H1 (cell line): ENCODE measurements at regions not wholly inside any gene's neighbourhood (a gene's known extent, or its start where the extent isn't known, plus 50 kb on each side); places are given as distances from the start of the nearest gene placed in this dataset.

Source experiments
- CBX5 ChIP-seq: fragments of 300-800, 300-1000 bp; sonication (generic); IDR thresholded peaks from 2 replicates; pipeline ENCODE4 v1.7.1; 2016; ENCODE audit warnings: antibody characterized with exemption, low read length, low read depth
- CREB1 ChIP-seq: IDR thresholded peaks from 2 replicates; pipeline ENCODE4 v1.6.1; 2012; ENCODE audit warnings: inconsistent platforms
- EP300 ChIP-seq, 2 experiments: IDR thresholded peaks; 1 replicate in 1 of 2; 2 replicates in 1 of 2; pipeline ENCODE4 v1.6.1; 2011 to 2012; ENCODE audit warnings: low read depth in 2 of 2, low read length in 2 of 2, mild to moderate bottlenecking in 2 of 2, borderline replicate concordance in 1 of 2, inconsistent platforms in 1 of 2, moderate library complexity in 1 of 2
- EZH2 ChIP-seq: fragments of 200-600 bp; sonication (generic); IDR thresholded peaks from 2 replicates; pipeline ENCODE4 v1.7.1; 2012; ENCODE audit warnings: low read depth, mild to moderate bottlenecking, moderate library complexity, low read length, inconsistent platforms; ENCODE audit not compliant: severe bottlenecking
- JUN ChIP-seq: IDR thresholded peaks from 2 replicates; pipeline ENCODE4 v1.6.1; 2011; ENCODE audit warnings: low read depth, mild to moderate bottlenecking, improper control_type of control experiment, low read length
- NRF1 ChIP-seq: IDR thresholded peaks from 2 replicates; pipeline ENCODE4 v1.6.1; 2011; ENCODE audit warnings: mild to moderate bottlenecking, low read depth, low read length, improper control_type of control experiment
- POLR2A ChIP-seq, 2 experiments: IDR thresholded peaks; 1 replicate in 1 of 2; 2 replicates in 1 of 2; pipeline ENCODE4 v1.6.1; 2011; ENCODE audit warnings: low read depth in 2 of 2, low read length in 2 of 2, mild to moderate bottlenecking in 2 of 2; ENCODE audit errors: control extremely low read depth in 1 of 2
- RAD21 ChIP-seq, 2 experiments: IDR thresholded peaks in 1 of 2; conservative IDR thresholded peaks in 1 of 2; 2 replicates each; pipeline ENCODE4 v1.6.1; 2011; ENCODE audit warnings: low read depth in 2 of 2, low read length in 2 of 2, improper control_type of control experiment in 1 of 2, inconsistent platforms in 1 of 2, mild to moderate bottlenecking in 1 of 2, moderate library complexity in 1 of 2
- SIN3A ChIP-seq, 2 experiments: IDR thresholded peaks in 1 of 2; conservative IDR thresholded peaks in 1 of 2; 2 replicates each; pipeline ENCODE4 v1.6.1; 2011 to 2012; ENCODE audit warnings: low read length in 2 of 2, improper control_type of control experiment in 1 of 2, low read depth in 1 of 2, mild to moderate bottlenecking in 1 of 2
- TAF1 ChIP-seq: IDR thresholded peaks from 2 replicates; pipeline ENCODE4 v1.6.1; 2011; ENCODE audit warnings: mild to moderate bottlenecking, low read depth, low read length
- TBP ChIP-seq: IDR thresholded peaks from 2 replicates; pipeline ENCODE4 v1.6.1; 2011; ENCODE audit warnings: low read depth, low read length, improper control_type of control experiment
- ZNF274 ChIP-seq: IDR thresholded peaks from 2 replicates; pipeline ENCODE4 v1.7.0; 2012; ENCODE audit warnings: low read length, borderline replicate concordance; ENCODE audit errors: extremely low read depth
- TF ChIP-seq, protein P1 (sequence below), 3 experiments: IDR thresholded peaks; 1 replicate in 2 of 3; 2 replicates in 1 of 3; pipeline versions ENCODE4 v1.5.1 to v1.6.1; 2011; ENCODE audit warnings: low read length in 3 of 3, mild to moderate bottlenecking in 3 of 3, inconsistent platforms in 2 of 3, low read depth in 1 of 3, moderate library complexity in 1 of 3; ENCODE audit not compliant: insufficient read depth in 1 of 3; ENCODE audit errors: control extremely low read depth in 1 of 3
- TF ChIP-seq, protein P2 (sequence below): IDR thresholded peaks from 2 replicates; pipeline ENCODE4 v1.6.1; 2012; ENCODE audit warnings: inconsistent platforms

- TF ChIP-seq RAD21 (IDR thresholded peaks at IDR 0.05 in 1 of 2, conservative IDR thresholded peaks at IDR 0.05 in 1 of 2; ENCODE audit: low read depth in 2 of 2, low read length in 2 of 2) (no peak), SIN3A (conservative IDR thresholded peaks at IDR 0.05 in 1 of 2, IDR thresholded peaks at IDR 0.05 in 1 of 2; ENCODE audit: low read depth in 1 of 2, low read length in 2 of 2) (no peak), POLR2A (IDR thresholded peaks at IDR 0.05; ENCODE audit: control extremely low read depth in 1 of 2, low read depth in 2 of 2, low read length in 2 of 2) (no peak), CREB1 (no peak), TBP (no peak), EZH2 (no peak), TAF1 (no peak), CBX5 (no peak), JUN (no peak), ZNF274 (no peak), EP300 (IDR thresholded peaks at IDR 0.05; ENCODE audit: borderline replicate concordance in 1 of 2, low read depth in 2 of 2, low read length in 2 of 2) (no peak), NRF1 (no peak)
- TF ChIP-seq, protein P1, sequence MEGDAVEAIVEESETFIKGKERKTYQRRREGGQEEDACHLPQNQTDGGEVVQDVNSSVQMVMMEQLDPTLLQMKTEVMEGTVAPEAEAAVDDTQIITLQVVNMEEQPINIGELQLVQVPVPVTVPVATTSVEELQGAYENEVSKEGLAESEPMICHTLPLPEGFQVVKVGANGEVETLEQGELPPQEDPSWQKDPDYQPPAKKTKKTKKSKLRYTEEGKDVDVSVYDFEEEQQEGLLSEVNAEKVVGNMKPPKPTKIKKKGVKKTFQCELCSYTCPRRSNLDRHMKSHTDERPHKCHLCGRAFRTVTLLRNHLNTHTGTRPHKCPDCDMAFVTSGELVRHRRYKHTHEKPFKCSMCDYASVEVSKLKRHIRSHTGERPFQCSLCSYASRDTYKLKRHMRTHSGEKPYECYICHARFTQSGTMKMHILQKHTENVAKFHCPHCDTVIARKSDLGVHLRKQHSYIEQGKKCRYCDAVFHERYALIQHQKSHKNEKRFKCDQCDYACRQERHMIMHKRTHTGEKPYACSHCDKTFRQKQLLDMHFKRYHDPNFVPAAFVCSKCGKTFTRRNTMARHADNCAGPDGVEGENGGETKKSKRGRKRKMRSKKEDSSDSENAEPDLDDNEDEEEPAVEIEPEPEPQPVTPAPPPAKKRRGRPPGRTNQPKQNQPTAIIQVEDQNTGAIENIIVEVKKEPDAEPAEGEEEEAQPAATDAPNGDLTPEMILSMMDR (IDR thresholded peaks at IDR 0.05; ENCODE audit: control extremely low read depth in 1 of 3, insufficient read depth in 1 of 3, low read depth in 1 of 3, low read length in 3 of 3), result no peak
- TF ChIP-seq, protein P2, sequence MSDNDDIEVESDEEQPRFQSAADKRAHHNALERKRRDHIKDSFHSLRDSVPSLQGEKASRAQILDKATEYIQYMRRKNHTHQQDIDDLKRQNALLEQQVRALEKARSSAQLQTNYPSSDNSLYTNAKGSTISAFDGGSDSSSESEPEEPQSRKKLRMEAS, result no peak
These were observed 62.1 kb upstream of the CTSO start for GRCh38 chr4:156015781-156016180.
